SJSA1 (cell line): ENCODE measurements at regions not wholly inside any gene's neighbourhood (a gene's known extent, or its start where the extent isn't known, plus 50 kb on each side); places are given as distances from the start of the nearest gene placed in this dataset.
"Not testable (repeated sequence)": the region's sequence is repeated elsewhere in the genome, so short reads cannot be mapped to it uniquely, and the experiment has no call there.

ENCODE experiments used
- DNase-seq, 2 experiments: peaks; one replicate each; pipeline ENCODE4 v3.0.0-alpha.2; 2015 to 2020; ENCODE audit warnings: low spot score in 2 of 2, low read depth in 1 of 2
- H3K27ac ChIP-seq: fragments of 250-450 bp; sonication (Bioruptor Pico); 2 replicates; pipeline ENCODE4 v1.5.1; 2020; ENCODE audit warnings: mild to moderate bottlenecking, moderate library complexity
- H3K27me3 ChIP-seq: fragments of 250-450 bp; sonication (Bioruptor Pico); replicated peaks from 2 replicates; pipeline ENCODE4 v1.5.1; 2020; ENCODE audit warnings: mild to moderate bottlenecking, moderate library complexity
- H3K36me3 ChIP-seq: fragments of 250-450 bp; sonication (Bioruptor Pico); 2 replicates; pipeline ENCODE4 v1.5.1; 2020; ENCODE audit warnings: mild to moderate bottlenecking
- H3K4me1 ChIP-seq: fragments of 250-450 bp; sonication (Bioruptor Pico); replicated peaks from 2 replicates; pipeline ENCODE4 v1.6.1; 2021; ENCODE audit warnings: mild to moderate bottlenecking
- H3K4me3 ChIP-seq: fragments of 250-450 bp; sonication (Bioruptor Pico); 2 replicates; pipeline ENCODE4 v1.5.1; 2020; ENCODE audit warnings: mild to moderate bottlenecking
- H3K9me3 ChIP-seq: fragments of 250-450 bp; sonication (Bioruptor Pico); replicated peaks from 2 replicates; pipeline ENCODE4 v1.5.1; 2020; ENCODE audit warnings: mild to moderate bottlenecking

GRCh38 chr6:166853371-166854325 is 102.7 kb downstream of the RNASET2 start:
- Histone ChIP-seq H3K36me3 (no peaks in the 10 kb centered on the region), H3K4me1 (no peaks in the 10 kb centered on the region), H3K27ac (no peak overlapping the region), H3K4me3 (no peak overlapping the region), H3K27me3 (peaks cover 5% of the 10 kb centered on the region; the same call in 1 of the 2 replicates), H3K9me3 (no peaks in the 10 kb centered on the region)
- DNase-seq = peak in 1 of 2 experiments; percentile 29

DNA sequence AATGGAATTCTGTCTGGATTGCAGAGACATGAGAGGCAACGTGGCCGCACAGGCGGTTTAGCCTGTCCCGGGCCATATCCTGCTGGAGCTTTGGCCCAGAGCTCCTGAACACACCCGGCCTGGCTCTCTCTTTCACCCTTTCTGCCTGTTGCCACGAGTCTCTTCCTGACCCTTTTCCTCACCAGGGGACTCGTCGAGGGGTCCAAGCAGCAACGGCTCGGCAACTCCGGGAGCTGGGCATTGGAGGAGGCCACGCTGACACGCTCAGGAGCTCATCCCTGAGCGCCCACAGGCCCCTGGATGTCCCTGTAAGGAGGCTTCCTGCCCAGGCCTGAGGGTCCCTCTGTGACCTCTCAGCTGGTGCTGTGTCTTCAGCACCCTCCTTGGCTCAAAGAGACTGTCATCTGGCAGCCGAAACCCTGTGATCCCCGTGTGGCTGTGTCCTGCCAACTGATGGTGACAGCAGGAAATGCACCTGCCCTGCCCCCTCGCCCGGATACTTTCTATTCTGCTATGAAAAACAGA is 103.8 kb downstream of the RNASET2 start:
- Histone ChIP-seq H3K4me3 (no peak overlapping the region), H3K9me3 (no peaks in the 10 kb centered on the region), H3K4me1 (no peaks in the 10 kb centered on the region), H3K36me3 (no peaks in the 10 kb centered on the region), H3K27ac (no peak overlapping the region), H3K27me3 (no peaks in the 10 kb centered on the region; the same call in 1 of the 2 replicates)
- no peak for DNase-seq

GRCh38 chr6:166851911-166852310 is 104.4 kb downstream of the RNASET2 start:
- no peaks in the 10 kb centered on the region; the same call in 1 of the 2 replicates for H3K27me3 ChIP-seq
- H3K36me3 ChIP-seq = no peaks in the 10 kb centered on the region
- H3K4me1 ChIP-seq = no peaks in the 10 kb centered on the region
- H3K9me3 ChIP-seq = no peaks in the 10 kb centered on the region
- DNase-seq = no peak
- H3K27ac ChIP-seq = no peak overlapping the region
- no peak overlapping the region for H3K4me3 ChIP-seq

DNA sequence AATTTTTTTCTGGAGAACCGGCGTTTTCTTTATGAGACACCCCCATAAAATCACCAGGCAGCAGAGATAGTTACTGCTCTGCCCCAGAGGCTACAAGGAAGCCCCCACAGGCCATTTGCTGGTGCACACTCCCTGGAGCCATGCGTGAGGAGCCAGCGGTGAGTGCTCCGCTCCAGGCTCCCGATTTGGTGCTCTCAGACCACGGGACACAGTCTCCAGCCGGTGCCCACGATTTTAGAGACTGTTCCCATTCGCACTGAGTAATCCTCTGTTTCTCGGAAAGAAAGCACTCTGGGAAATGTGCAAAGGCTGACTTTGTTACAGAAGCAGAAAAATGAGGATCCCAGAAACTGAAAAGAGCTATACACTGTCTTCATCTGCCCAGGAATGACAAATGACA is 104.9 kb downstream of the RNASET2 start:
- Histone ChIP-seq H3K36me3 (no peaks in the 10 kb centered on the region), H3K4me3 (no peak overlapping the region), H3K27ac (no peak overlapping the region), H3K27me3 (no peaks in the 10 kb centered on the region; the same call in 1 of the 2 replicates), H3K9me3 (no peaks in the 10 kb centered on the region), H3K4me1 (no peaks in the 10 kb centered on the region)
- DNase-seq = peak in 1 of 2 experiments; percentile 36

DNA sequence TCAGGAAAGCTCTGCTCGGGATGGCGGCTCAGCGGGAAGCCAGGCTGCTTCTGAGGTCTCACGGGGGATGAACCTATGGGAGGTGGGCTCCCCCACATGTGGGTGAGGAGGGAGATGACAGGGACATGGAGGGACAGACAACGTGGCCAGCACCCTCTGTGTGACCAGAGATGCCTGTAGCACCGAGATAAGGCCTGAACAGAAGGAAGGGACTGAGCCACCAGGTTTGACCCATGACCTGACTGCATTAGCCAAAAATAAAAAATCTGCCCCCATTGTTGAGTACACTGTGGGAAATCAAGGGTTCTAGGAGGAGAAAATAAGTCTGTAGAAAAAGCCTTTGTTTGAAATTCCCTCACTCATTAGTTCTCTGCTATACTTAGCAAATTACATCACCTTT is 105.7 kb downstream of the RNASET2 start:
- H3K36me3 ChIP-seq = no peaks in the 10 kb centered on the region
- H3K4me3 ChIP-seq = no peak overlapping the region
- no peaks in the 10 kb centered on the region for H3K4me1 ChIP-seq
- no peaks in the 10 kb centered on the region; the same call in 1 of the 2 replicates for H3K27me3 ChIP-seq
- peak in 1 of 2 experiments; percentile 35 for DNase-seq
- no peaks in the 10 kb centered on the region for H3K9me3 ChIP-seq
- H3K27ac ChIP-seq = no peak overlapping the region

- Histone ChIP-seq H3K27me3 (no peaks in the 10 kb centered on the region; the same call in 1 of the 2 replicates), H3K4me3 (no peak overlapping the region), H3K36me3 (no peaks in the 10 kb centered on the region), H3K9me3 (no peaks in the 10 kb centered on the region), H3K27ac (no peak overlapping the region), H3K4me1 (no peaks in the 10 kb centered on the region)
- DNase-seq = no peak
These were observed 106.6 kb downstream of the RNASET2 start for GRCh38 chr6:166849749-166850183.

- H3K4me1 ChIP-seq = no peaks in the 10 kb centered on the region
- H3K27ac ChIP-seq = no peak overlapping the region
- no peaks in the 10 kb centered on the region for H3K27me3 ChIP-seq
- no peaks in the 10 kb centered on the region for H3K9me3 ChIP-seq
- no peaks in the 10 kb centered on the region for H3K36me3 ChIP-seq
- DNase-seq = no peak
- no peak overlapping the region for H3K4me3 ChIP-seq
These were observed 107.2 kb downstream of the RNASET2 start for GRCh38 chr6:166848979-166849748.

GRCh38 chr6:166846446-166847142 is 109.8 kb downstream of the RNASET2 start:
- not testable (repeated sequence) for H3K4me1 ChIP-seq, DNase-seq, H3K9me3 ChIP-seq, H3K36me3 ChIP-seq, H3K27me3 ChIP-seq, H3K4me3 ChIP-seq, H3K27ac ChIP-seq

- no peak for DNase-seq
- no peaks in the 10 kb centered on the region for H3K27me3 ChIP-seq
- H3K4me3 ChIP-seq = no peak overlapping the region
These were observed 113.7 kb downstream of the RNASET2 start for GRCh38 chr6:166842607-166843006.

DNA sequence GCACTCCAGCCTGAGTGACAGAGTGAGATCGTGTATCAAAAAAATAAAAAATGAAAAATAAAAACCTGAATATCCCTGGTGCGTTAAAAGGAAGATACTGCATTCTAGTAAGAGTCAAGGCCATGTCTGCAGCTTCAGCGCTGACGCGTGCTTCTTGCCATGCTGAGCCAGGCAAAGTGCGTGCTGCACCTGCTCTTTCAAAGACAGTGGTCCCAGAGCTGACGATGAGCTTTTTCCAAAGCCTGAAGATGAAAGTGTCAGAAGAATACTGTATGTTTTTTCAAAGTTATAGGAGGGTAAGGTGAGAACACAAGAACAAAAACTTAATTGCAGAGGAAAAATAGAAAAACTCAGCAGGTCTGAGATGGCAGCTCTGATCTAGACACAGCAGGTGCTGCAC is 115.1 kb downstream of the RNASET2 start:
- Histone ChIP-seq H3K4me3 (no peak overlapping the region), H3K27me3 (no peaks in the 10 kb centered on the region), H3K4me1 (no peaks in the 10 kb centered on the region), H3K27ac (no peak overlapping the region), H3K36me3 (no peaks in the 10 kb centered on the region), H3K9me3 (no peaks in the 10 kb centered on the region)
- no peak for DNase-seq

More at GRCh38 chr6:166842607-166843006, 113.7 kb downstream of the RNASET2 start:
- no peak overlapping the region for H3K27ac ChIP-seq
- no peaks in the 10 kb centered on the region for H3K4me1 ChIP-seq
- H3K36me3 ChIP-seq = no peaks in the 10 kb centered on the region
- no peaks in the 10 kb centered on the region for H3K9me3 ChIP-seq

GRCh38 chr6:166839569-166839968 is 116.8 kb downstream of the RNASET2 start:
- Histone ChIP-seq H3K4me1 (no peaks in the 10 kb centered on the region), H3K9me3 (no peaks in the 10 kb centered on the region), H3K27ac (no peak overlapping the region), H3K4me3 (no peak overlapping the region), H3K27me3 (no peaks in the 10 kb centered on the region), H3K36me3 (no peaks in the 10 kb centered on the region)
- no peak for DNase-seq

DNA sequence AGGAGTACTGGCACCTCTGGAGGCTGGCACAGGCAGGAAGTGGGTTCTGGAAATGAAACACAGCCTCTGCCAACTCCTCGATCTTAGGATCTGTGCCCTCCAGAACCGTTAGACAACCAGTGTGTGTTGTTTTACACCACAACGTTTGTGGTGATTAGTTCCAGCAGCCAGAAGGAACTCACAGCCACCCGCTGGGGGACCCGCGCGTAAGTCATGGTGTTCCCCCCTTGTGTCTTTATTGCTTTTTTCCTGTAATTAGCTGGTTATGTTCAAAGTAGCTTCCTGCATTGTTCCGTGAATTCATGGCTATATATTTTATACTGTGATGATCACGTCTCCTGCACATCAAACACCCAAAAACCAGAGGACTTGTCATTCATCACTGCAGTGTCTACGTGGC is 117.4 kb downstream of the RNASET2 start:
- Histone ChIP-seq H3K27me3 (no peaks in the 10 kb centered on the region), H3K4me1 (no peaks in the 10 kb centered on the region), H3K27ac (no peak overlapping the region), H3K36me3 (no peaks in the 10 kb centered on the region), H3K4me3 (no peak overlapping the region), H3K9me3 (no peaks in the 10 kb centered on the region)
- no peak for DNase-seq
